ENCODE measurements at regions not wholly inside any gene's neighbourhood (a gene's known extent, or its start where the extent isn't known, plus 50 kb on each side); places are given as distances from the start of the nearest gene placed in this dataset.

DNA sequence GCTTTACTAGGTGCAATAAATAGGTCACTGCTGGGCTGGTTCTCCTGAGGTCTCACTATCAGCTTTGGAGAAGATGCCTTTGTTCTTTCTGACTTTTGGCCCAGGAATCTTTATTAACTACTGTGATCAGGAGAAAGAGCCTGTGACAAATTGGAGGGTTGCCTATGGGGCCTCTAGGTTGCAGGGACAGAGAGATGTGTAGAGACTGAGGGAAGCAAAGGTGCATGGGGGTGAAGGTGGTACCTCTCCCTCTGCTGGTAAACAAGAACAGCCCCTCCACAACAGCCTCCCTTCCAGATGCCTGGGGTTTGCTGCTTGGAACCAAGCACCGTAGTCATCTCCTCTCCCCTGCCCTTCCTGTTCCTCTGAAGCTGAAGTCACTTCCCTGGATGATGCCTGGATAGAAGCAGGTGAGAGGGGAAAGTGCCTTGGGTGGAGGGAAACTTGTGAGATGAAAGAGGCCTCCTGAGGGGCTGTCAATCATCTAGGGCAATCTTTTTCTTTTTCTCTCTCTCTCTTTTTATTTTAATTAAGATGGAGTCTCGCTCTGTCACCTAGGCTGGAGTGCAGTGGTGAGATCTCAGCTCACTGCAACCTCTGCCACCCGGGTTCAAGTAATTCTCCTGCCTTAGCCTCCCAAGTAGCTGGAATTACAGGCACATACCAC is 57.4 kb upstream of the DUSP22 start:
- TF ChIP-seq HDGF (IDR thresholded peaks at IDR 0.05) (no peak), RFX5 (IDR thresholded peaks at IDR 0.05; ENCODE audit: low read depth, low read length) (no peak), SIN3A (IDR thresholded peaks at IDR 0.05; ENCODE audit: low read depth, low read length) (no peak), SRF (IDR thresholded peaks at IDR 0.05; ENCODE audit: low read depth in 2 of 2, low read length in 2 of 2) (no peak), NFYB (IDR thresholded peaks at IDR 0.05; ENCODE audit: insufficient read depth, low read depth, low read length) (no peak), KAT2A (conservative IDR thresholded peaks at IDR 0.05; ENCODE audit: control insufficient read depth, low read depth, low read length) (no peak), POLR2A (IDR thresholded peaks at IDR 0.05; ENCODE audit: low read depth, low read length) (no peak), HCFC1 (IDR thresholded peaks at IDR 0.05; ENCODE audit: low read length) (no peak), SUZ12 (IDR thresholded peaks at IDR 0.05; ENCODE audit: unreplicated experiment) (no peak)
- TF ChIP-seq, protein P1, sequence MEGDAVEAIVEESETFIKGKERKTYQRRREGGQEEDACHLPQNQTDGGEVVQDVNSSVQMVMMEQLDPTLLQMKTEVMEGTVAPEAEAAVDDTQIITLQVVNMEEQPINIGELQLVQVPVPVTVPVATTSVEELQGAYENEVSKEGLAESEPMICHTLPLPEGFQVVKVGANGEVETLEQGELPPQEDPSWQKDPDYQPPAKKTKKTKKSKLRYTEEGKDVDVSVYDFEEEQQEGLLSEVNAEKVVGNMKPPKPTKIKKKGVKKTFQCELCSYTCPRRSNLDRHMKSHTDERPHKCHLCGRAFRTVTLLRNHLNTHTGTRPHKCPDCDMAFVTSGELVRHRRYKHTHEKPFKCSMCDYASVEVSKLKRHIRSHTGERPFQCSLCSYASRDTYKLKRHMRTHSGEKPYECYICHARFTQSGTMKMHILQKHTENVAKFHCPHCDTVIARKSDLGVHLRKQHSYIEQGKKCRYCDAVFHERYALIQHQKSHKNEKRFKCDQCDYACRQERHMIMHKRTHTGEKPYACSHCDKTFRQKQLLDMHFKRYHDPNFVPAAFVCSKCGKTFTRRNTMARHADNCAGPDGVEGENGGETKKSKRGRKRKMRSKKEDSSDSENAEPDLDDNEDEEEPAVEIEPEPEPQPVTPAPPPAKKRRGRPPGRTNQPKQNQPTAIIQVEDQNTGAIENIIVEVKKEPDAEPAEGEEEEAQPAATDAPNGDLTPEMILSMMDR (IDR thresholded peaks at IDR 0.05 in 2 of 3, conservative IDR thresholded peaks at IDR 0.05 in 1 of 3; ENCODE audit: control insufficient read depth in 2 of 3, extremely low read depth in 1 of 3, insufficient read depth in 1 of 3, low read depth in 3 of 3, low read length in 3 of 3): no peak
- TF ChIP-seq, protein P2, sequence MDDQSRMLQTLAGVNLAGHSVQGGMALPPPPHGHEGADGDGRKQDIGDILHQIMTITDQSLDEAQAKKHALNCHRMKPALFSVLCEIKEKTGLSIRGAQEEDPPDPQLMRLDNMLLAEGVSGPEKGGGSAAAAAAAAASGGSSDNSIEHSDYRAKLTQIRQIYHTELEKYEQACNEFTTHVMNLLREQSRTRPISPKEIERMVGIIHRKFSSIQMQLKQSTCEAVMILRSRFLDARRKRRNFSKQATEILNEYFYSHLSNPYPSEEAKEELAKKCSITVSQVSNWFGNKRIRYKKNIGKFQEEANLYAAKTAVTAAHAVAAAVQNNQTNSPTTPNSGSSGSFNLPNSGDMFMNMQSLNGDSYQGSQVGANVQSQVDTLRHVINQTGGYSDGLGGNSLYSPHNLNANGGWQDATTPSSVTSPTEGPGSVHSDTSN (IDR thresholded peaks at IDR 0.05; ENCODE audit: insufficient replicate concordance, low read depth, low read length): peak; percentile 67
- TF ChIP-seq, protein P3, sequence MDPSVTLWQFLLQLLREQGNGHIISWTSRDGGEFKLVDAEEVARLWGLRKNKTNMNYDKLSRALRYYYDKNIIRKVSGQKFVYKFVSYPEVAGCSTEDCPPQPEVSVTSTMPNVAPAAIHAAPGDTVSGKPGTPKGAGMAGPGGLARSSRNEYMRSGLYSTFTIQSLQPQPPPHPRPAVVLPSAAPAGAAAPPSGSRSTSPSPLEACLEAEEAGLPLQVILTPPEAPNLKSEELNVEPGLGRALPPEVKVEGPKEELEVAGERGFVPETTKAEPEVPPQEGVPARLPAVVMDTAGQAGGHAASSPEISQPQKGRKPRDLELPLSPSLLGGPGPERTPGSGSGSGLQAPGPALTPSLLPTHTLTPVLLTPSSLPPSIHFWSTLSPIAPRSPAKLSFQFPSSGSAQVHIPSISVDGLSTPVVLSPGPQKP (IDR thresholded peaks at IDR 0.05; ENCODE audit: low read depth, low read length): no peak
